Tibial nerve (tissue), 4 donors: ENCODE measurements at regions not wholly inside any gene's neighbourhood (a gene's known extent, or its start where the extent isn't known, plus 50 kb on each side); places are given as distances from the start of the nearest gene placed in this dataset.

Source experiments
- EP300 ChIP-seq, 2 donors: sonication (generic); formaldehyde crosslinking; IDR thresholded peaks; one replicate each; pipeline ENCODE4 v1.6.1; 2017; ENCODE audit warnings: antibody characterized with exemption in 2 of 2, mild to moderate bottlenecking in 1 of 2
- POLR2A ChIP-seq, 2 donors: fragments of 450-650 bp; IDR thresholded peaks; one replicate each; pipeline ENCODE4 v1.6.1; 2017; ENCODE audit warnings: antibody characterized with exemption in 2 of 2, mild to moderate bottlenecking in 2 of 2, moderate library complexity in 2 of 2
- TF ChIP-seq, protein P1 (sequence below), 5 experiments: fragments of 200-600 bp in 3 of 5; fragments of 450-650 bp in 2 of 5; sonication (generic) in 3 of 5; IDR thresholded peaks; one replicate each; pipeline ENCODE4 v1.5.1; 2016 to 2019; ENCODE audit warnings: antibody characterized with exemption in 5 of 5, mild to moderate bottlenecking in 3 of 5, moderate library complexity in 2 of 5

DNA sequence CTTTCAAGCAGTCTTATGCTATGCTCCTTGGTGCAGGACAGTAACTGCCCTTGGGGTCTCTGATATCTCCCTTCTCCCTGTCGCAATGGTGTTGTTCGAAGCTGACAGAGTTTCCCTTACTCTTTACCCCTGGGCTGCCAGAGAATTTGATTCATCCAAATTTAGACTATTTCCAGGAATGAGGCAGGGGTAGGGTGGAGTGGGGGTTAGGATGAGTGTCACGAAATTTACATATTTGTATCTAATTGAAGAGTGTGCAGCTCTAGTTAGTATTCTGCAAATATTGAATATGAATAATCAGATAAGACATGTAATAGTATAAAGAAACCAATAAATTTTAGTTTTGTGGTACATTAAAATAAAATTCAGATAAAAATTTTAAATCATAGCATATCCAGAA is 140.0 kb upstream of the LMO4 start:
- TF ChIP-seq, protein P1, sequence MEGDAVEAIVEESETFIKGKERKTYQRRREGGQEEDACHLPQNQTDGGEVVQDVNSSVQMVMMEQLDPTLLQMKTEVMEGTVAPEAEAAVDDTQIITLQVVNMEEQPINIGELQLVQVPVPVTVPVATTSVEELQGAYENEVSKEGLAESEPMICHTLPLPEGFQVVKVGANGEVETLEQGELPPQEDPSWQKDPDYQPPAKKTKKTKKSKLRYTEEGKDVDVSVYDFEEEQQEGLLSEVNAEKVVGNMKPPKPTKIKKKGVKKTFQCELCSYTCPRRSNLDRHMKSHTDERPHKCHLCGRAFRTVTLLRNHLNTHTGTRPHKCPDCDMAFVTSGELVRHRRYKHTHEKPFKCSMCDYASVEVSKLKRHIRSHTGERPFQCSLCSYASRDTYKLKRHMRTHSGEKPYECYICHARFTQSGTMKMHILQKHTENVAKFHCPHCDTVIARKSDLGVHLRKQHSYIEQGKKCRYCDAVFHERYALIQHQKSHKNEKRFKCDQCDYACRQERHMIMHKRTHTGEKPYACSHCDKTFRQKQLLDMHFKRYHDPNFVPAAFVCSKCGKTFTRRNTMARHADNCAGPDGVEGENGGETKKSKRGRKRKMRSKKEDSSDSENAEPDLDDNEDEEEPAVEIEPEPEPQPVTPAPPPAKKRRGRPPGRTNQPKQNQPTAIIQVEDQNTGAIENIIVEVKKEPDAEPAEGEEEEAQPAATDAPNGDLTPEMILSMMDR (IDR thresholded peaks at IDR 0.05): no peak
- TF ChIP-seq POLR2A (IDR thresholded peaks at IDR 0.05) (no peak), EP300 (IDR thresholded peaks at IDR 0.05) (no peak)
